OCI-LY3 (cell line): ENCODE measurements at regions not wholly inside any gene's neighbourhood (a gene's known extent, or its start where the extent isn't known, plus 50 kb on each side); places are given as distances from the start of the nearest gene placed in this dataset.
"Not testable (repeated sequence)": the region's sequence is repeated elsewhere in the genome, so short reads cannot be mapped to it uniquely, and the experiment has no call there.

Experiments used
- H2AFZ ChIP-seq: fragments of 200-600, 300-600 bp; shearing (Covaris generic); 2 replicates; pipeline ENCODE4 v1.6.0; 2014; ENCODE audit warnings: antibody characterized with exemption, low read depth, low read length
- H3K27ac ChIP-seq: fragments of 200-600, 300-600 bp; sonication (generic); 2 replicates; pipeline ENCODE4 v1.5.1; 2014; ENCODE audit warnings: mild to moderate bottlenecking, low read length, moderate library complexity, mixed read lengths
- H3K27me3 ChIP-seq: fragments of 200-600, 300-600 bp; sonication (generic); 2 replicates; pipeline ENCODE4 v1.6.1; 2014; ENCODE audit warnings: low read depth, low read length, mixed read lengths
- H3K36me3 ChIP-seq: fragments of 200-600, 300-600 bp; sonication (generic); replicated peaks from 2 replicates; pipeline ENCODE3; 2014; ENCODE audit warnings: low read depth, low read length, mixed read lengths
- H3K4me1 ChIP-seq: fragments of 300-600, 200-600 bp; sonication (generic); 2 replicates; pipeline ENCODE4 v1.6.1; 2014; ENCODE audit warnings: low read length, mixed read lengths
- H3K4me2 ChIP-seq: fragments of 200-600, 300-600 bp; sonication (generic); 2 replicates; pipeline ENCODE4 v1.6.1; 2014; ENCODE audit warnings: low read length, mixed read lengths
- H3K4me3 ChIP-seq: fragments of 300-600, 200-600 bp; sonication (generic); 2 replicates; pipeline ENCODE4 v1.5.1; 2014; ENCODE audit warnings: antibody characterized with exemption, mild to moderate bottlenecking, low read length, moderate library complexity
- H3K79me2 ChIP-seq: fragments of 300-600, 200-600 bp; shearing (Covaris generic); 2 replicates; pipeline ENCODE4 v1.6.1; 2014; ENCODE audit warnings: mild to moderate bottlenecking, low read length, mixed read lengths
- H3K9ac ChIP-seq: fragments of 300-600, 200-600 bp; shearing (Covaris generic); 2 replicates; pipeline ENCODE4 v1.6.0; 2014; ENCODE audit warnings: mild to moderate bottlenecking, low read length, moderate library complexity
- H3K9me3 ChIP-seq: fragments of 200-600, 300-600 bp; shearing (Covaris generic); 2 replicates; pipeline ENCODE4 v1.6.1; 2014; ENCODE audit warnings: low read length, mixed read lengths; ENCODE audit not compliant: insufficient read depth
- H4K20me1 ChIP-seq: fragments of 200-600, 300-600 bp; sonication (generic); 2 replicates; pipeline ENCODE4 v1.6.1; 2016; ENCODE audit warnings: low read length, mixed read lengths; ENCODE audit not compliant: insufficient read depth
- EZH2phosphoT487 ChIP-seq: fragments of 200-600 bp; shearing (Covaris generic); IDR thresholded peaks from 2 replicates; pipeline ENCODE4 v1.6.1; 2018; ENCODE audit warnings: antibody characterized with exemption, mixed run types, low read depth
- TF ChIP-seq, protein P1 (sequence below): fragments of 200-600, 300-600 bp; sonication (generic); IDR thresholded peaks from 2 replicates; pipeline ENCODE4 v1.5.1; 2014; ENCODE audit warnings: antibody characterized with exemption, low read length, low read depth

DNA sequence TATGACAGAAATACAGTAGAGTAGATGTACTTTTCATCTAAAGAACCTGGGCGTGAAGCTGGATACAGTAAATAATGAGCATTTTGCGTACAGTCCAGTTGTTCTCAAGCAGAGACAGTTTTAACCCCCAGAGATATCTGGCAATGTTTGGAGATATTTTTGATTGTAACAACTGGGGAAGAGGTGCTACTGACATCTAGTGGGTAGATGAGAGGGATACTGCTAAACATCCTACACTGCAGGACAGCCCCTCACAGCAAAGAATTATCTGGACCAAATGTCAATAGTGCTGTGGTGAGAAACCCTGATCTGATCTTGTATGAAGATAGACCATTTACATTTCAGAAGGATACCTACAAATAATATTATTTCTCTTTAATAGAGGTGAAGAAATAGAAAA is 200.2 kb upstream of the FAM47A start:
- Histone ChIP-seq H3K27ac (no peak overlapping the region), H3K27me3 (no peaks in the 10 kb centered on the region), H4K20me1 (no peaks in the 10 kb centered on the region), H3K4me3 (peak overlapping the region; percentile 63), H3K79me2 (no peaks in the 10 kb centered on the region), H3K9me3 (no peaks in the 10 kb centered on the region), H2AFZ (peak overlapping the region; percentile 83), H3K9ac (no peak overlapping the region), H3K4me2 (peak overlapping the region; percentile 52), H3K36me3 (no peaks in the 10 kb centered on the region), H3K4me1 (no peaks in the 10 kb centered on the region)
- TF ChIP-seq EZH2phosphoT487: no peak
- TF ChIP-seq, protein P1, sequence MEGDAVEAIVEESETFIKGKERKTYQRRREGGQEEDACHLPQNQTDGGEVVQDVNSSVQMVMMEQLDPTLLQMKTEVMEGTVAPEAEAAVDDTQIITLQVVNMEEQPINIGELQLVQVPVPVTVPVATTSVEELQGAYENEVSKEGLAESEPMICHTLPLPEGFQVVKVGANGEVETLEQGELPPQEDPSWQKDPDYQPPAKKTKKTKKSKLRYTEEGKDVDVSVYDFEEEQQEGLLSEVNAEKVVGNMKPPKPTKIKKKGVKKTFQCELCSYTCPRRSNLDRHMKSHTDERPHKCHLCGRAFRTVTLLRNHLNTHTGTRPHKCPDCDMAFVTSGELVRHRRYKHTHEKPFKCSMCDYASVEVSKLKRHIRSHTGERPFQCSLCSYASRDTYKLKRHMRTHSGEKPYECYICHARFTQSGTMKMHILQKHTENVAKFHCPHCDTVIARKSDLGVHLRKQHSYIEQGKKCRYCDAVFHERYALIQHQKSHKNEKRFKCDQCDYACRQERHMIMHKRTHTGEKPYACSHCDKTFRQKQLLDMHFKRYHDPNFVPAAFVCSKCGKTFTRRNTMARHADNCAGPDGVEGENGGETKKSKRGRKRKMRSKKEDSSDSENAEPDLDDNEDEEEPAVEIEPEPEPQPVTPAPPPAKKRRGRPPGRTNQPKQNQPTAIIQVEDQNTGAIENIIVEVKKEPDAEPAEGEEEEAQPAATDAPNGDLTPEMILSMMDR: peak; percentile 49

DNA sequence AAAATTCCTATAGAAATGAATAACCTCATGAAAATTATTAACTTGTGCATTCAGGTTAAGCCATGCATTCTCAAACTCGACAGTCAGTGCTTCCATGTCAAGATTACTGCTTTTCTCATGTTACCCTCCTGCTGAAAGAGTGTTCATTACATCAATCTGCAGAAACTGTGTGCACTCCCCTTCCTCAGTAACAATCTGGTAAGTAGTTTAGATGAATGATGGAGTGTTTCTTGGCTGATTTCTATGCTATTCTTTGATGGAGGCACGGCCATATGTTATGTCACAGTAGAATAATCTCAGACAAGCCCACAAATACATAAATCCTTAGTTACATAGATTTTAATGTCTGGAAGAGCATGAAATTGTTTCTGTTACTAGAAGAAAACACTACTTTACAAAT is 193.3 kb upstream of the FAM47A start:
- no peak overlapping the region for H3K27ac ChIP-seq
- H3K4me1 ChIP-seq: peaks cover 10% of the 10 kb centered on the region
- no peaks in the 10 kb centered on the region for H3K9me3 ChIP-seq
- no peak overlapping the region for H2AFZ ChIP-seq
- no peak overlapping the region for H3K9ac ChIP-seq
- no peaks in the 10 kb centered on the region for H3K79me2 ChIP-seq
- no peak overlapping the region for H3K4me2 ChIP-seq
- no peaks in the 10 kb centered on the region for H4K20me1 ChIP-seq
- no peaks in the 10 kb centered on the region for H3K27me3 ChIP-seq
- no peaks in the 10 kb centered on the region for H3K36me3 ChIP-seq
- H3K4me3 ChIP-seq: no peak overlapping the region
- TF ChIP-seq, protein P1: no peak
- no peak for TF ChIP-seq EZH2phosphoT487

DNA sequence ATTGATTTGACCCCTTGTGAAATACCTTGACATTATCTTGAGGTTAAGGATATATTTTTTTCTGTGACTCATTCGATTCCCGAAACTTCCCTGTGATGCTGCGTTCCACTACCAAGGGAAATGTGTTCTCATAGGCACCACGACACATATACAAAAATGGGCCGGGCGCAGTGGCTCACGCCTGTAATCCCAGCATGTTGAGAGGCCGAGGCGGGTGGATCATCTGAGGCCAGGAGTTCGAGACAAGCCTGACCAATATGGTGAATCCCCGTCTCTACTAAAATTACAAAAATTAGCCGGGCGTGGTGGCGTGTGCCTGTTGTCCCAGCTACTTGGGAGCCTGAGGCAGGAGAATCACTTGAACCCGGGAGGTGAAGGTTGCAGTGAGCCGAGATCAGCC is 188.3 kb upstream of the FAM47A start:
- not testable (repeated sequence) for H3K36me3 ChIP-seq, H3K27me3 ChIP-seq, H2AFZ ChIP-seq, H3K4me1 ChIP-seq, H3K4me2 ChIP-seq, H3K9me3 ChIP-seq, H4K20me1 ChIP-seq, H3K27ac ChIP-seq, H3K9ac ChIP-seq, H3K4me3 ChIP-seq, H3K79me2 ChIP-seq

DNA sequence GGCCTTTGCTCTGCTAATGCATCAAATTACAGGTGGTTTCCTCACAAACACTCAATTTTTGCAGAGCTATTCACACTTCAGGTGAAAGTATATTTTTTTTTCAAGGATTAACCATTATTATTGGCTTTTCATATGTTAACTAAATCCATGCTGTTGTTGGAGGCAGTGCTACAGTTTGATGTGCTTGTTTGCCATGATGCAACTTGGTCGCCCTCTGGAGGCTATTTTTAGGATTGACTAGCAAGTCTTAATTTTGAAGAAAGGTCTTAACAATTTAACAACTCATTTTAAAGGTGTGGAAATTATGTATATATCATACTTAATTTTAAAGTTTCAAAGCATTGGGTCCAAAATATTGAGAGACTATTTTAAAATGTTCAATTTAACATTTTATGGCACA is 168.8 kb upstream of the FAM47A start:
- Histone ChIP-seq H3K79me2 (no peaks in the 10 kb centered on the region), H3K27ac (no peak overlapping the region), H3K27me3 (no peaks in the 10 kb centered on the region), H4K20me1 (no peaks in the 10 kb centered on the region), H3K9me3 (no peaks in the 10 kb centered on the region), H3K9ac (no peak overlapping the region), H3K36me3 (no peaks in the 10 kb centered on the region), H2AFZ (no peak overlapping the region), H3K4me1 (no peaks in the 10 kb centered on the region), H3K4me2 (no peak overlapping the region), H3K4me3 (no peak overlapping the region)
- TF ChIP-seq, protein P1: peak; percentile 64
- no peak for TF ChIP-seq EZH2phosphoT487

DNA sequence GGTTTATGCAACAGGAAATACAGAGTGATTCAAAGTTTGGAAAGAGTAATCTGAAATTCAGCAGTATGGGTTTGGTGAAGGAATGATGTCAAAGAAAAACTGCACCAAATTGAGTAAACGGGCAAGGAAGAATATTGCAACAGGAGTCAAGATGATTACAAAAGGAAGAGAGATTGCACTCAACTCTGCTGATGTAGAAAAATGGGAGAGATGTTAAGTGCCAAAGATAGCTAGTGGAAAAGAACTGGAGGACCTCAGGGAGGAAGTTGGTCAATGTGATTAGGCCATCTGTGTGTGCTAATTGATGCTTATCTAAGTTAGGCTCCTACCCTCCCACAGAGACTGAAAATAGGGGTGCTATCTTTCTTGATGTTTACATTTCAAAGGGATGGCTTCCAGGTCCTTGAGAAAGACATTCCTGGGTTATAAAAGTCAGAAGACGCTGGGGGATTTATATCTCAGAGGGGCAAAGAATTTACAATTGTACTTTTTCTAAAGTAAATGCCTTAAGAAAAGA is 167.4 kb upstream of the FAM47A start:
- no peaks in the 10 kb centered on the region for H3K9me3 ChIP-seq
- H3K79me2 ChIP-seq: no peaks in the 10 kb centered on the region
- H3K36me3 ChIP-seq: no peaks in the 10 kb centered on the region
- H3K4me2 ChIP-seq: no peak overlapping the region
- H3K9ac ChIP-seq: no peak overlapping the region
- H3K4me3 ChIP-seq: no peak overlapping the region
- TF ChIP-seq, protein P1: no peak
- TF ChIP-seq EZH2phosphoT487: no peak
- no peaks in the 10 kb centered on the region for H3K27me3 ChIP-seq
- no peaks in the 10 kb centered on the region for H3K4me1 ChIP-seq
- H4K20me1 ChIP-seq: no peaks in the 10 kb centered on the region
- no peak overlapping the region for H3K27ac ChIP-seq
- no peak overlapping the region for H2AFZ ChIP-seq
